HG02852 (cell line): ENCODE measurements at regions not wholly inside any gene's neighbourhood (a gene's known extent, or its start where the extent isn't known, plus 50 kb on each side); places are given as distances from the start of the nearest gene placed in this dataset.
"Not testable (repeated sequence)": the region's sequence is repeated elsewhere in the genome, so short reads cannot be mapped to it uniquely, and the experiment has no call there.

Source experiments
- ATAC-seq: cut with Tn5 transposase; IDR thresholded peaks from one replicate; pipeline ENCODE4 v1.9.1; 2021; ENCODE audit warnings: mild to moderate bottlenecking, moderate library complexity; ENCODE audit not compliant: unreplicated experiment

DNA sequence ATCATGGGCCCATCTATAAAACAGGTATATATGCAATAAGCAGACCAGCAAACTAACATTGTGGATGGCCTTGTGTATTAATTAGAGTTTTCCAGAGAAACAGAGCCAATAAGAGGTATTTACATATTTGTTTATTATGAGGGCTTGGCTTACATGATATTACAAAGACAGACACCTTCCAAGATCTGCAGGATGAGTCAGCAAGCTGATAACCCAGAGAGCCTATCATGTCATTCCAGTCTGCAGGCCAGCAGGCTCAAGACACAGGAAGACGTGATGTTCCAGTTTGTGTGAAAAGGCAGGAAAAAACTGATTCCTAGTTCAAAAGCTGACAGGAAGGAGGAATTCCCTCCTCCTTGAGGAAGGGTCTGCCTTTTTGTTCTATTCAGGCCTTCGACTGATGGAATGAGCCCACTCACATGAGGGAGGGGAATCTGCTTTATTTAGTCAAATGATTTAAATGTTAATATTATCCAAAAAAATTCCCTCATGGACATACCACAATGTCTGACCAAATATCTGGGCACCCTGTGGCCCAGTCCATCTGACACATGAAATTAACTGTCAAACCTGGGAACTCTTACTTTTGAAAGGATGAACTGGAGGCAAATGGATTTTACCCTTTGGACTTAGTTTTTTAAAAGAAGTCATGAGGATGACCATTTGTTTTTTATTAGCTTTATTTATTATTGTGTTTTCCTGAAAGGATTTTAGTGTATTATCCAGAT, 161.2 kb upstream of the CHD1 start:
- no peak for ATAC-seq

DNA sequence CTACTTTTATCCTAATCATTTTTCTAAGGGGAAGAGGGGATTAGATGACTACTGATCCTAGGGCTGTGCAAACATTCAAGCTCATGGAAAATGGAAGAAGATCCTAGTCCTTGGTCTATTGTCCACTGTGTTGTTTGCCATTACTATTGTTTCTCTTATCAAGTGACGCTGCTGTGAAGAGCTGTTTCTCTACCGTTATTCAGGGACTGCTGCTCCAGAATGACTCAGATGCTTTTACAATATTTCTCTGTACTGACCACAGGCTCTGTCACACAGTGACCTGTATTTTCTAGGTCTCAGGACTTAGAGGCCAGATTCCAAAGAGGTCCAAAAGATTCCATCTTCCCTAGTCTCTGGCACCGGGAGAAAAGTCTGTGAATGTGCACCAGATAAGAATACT, 159.5 kb upstream of the CHD1 start:
- ATAC-seq: no peak

DNA sequence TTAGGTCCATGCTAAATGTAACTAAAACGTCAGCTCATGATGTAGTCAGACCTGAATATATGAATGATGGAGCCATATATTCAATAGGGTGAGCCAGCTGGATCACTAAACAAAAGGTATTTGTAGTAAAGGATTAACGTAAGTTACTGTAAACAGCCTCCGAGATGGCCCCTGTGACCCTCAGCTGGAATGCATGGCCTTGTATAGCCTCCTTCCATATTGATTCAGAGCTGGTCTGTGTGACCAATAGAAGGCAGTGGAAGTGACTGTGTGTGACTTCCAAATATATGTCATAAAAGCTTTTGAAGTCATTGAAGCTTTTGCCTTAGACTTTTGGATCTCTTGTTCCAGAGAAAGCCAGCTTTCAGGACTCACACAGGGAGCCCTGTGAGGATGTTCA, 154.4 kb upstream of the CHD1 start:
- ATAC-seq: no peak

DNA sequence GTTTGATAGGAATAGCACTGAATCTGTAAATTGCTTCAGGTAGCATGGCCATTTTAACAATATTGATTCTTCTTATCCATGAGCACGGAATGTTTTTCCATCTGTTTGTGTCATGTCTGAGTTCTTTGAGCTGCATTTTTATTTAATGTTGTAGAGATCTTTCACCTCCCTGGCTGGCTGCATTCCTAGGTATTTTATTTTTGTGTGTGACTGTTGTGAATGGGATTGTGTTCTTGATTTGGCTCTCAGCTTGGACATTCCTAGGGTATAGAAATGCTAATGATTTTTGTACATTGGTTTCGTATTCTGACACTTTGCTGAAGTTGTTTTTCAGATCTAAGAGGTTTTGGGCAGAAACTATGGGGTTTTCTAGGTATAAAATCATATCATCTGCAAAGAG, 152.9 kb upstream of the CHD1 start:
- no peak for ATAC-seq

DNA sequence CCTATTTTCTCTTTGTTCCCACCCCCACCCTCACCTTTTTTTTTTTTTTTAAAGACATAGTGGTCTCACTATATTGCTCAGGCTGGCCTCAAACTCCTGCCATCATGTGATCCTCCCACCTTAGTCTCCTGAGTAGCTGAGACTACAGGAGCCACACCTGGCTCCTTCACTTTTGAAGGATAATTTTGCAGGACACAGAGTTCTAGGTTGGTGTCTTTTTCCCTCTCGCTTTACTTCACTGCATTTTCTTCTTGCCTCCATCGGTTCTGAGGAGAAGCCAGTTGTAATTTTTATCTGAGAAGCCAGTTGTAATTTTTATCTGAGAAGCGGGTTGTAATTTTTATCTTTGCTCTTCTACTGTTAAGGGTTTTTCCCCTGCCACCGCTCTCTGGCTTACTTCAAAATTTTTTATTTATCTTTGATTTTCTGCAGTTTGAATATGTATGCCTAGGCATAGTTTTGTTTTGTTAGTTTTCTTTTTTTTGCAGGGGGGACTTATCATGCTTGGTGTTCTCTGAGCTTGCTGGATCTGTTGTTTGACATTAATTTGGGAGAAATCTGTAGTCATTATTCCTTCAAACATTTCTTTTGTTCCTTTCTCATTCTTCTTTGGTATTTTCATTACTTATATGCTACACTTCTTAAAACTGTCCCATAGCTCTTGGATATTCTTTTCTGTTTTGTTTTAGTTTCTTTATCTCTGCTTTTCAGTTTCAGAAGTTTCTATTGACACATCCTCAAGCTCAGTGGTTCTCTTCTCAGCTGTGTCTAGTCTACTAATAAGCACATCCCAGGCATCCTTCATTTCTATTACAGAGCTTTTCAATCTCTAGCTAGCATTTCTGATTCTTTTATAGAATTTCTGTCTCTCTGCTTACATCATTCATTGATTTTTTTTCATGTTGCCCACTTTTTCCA, 148.2 kb upstream of the CHD1 start:
- peak; percentile 80 for ATAC-seq

DNA sequence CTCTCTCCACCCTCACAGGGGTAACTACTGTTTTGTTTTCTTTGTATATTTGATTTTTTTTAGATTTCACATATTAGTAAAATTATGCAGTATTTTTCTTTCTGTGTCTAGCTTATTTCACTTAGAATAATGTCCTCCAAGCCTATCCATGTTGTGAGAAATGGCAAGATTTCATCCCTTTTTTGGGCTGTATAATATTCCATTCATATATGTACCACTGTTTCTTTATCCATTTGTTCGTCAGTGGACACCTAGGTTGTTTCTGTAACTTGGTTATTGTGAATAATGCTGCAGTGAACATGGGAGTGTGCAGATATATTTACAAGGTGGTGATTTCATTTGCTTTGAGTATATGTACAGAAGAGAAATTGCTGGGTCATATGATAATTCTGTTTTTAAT, 144.0 kb upstream of the CHD1 start:
- ATAC-seq: no peak

DNA sequence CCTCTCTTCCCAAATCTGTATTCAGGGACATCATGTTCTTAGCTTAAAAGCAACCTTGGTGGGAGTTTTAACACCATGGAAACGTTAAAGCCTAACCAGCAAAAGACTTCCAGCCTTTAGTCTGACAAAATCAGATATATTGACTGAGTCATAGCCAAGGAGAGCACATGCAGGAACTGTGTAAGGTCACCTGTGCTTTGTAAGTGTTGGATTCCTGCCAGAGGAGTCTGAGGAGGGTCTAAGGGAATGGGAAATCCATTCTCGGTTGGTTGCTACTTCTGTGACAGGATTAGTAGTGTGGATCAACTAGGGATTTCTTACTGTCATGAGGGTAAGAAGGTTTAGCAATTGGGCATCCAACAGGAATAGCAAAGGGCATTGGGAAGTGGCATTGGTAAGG, 142.0 kb upstream of the CHD1 start:
- no peak for ATAC-seq

DNA sequence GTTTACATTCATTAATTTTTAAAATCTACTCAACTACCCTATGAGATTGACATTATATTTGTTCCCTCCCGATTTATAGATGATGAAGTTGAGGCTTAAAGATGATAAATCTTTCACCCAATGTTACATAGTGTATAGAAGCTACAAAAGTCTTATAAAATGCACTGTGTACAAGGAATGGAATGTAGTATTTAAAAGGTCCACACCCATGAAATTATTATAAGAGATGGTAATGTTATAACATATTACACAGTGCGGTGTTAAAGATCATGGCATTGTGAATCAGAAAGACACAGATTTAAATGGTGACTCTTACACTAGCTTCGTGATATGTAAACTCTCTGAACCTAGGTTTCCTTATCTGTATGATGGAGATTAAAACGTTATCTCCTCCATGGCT, 141.6 kb upstream of the CHD1 start:
- no peak for ATAC-seq

DNA sequence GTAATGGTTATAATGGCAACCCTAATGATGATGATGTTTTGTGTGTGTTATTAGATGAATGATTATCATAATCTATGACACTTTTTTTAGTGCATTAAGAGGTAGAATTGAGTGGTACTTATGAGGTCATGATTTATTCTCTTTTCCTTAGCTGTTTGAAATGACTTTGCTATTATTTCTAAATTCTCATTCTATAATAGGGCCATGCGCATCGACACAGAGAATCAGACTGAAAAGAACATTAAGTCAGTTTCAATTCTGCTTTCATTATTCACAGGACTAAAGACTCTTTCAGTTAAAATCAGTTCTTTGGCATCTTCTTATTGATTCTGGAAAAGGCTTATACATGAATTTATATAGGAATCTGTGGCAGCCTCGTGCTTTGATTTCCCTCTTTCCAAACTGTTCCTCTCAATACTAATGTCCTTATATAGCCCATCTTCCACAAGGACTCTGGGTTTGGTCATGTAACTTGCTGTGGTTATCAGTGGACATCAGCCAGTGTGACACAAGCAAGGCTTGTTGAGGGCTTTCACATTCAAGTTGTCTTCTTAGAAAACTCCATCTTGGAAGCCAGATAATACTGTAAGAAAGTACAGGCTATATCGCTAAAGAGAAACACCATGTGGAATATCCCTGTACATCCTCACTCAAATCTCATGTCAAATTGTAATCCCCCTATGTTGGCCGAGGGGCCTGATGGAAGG, 140.3 kb upstream of the CHD1 start:
- peak; percentile 86 for ATAC-seq

DNA sequence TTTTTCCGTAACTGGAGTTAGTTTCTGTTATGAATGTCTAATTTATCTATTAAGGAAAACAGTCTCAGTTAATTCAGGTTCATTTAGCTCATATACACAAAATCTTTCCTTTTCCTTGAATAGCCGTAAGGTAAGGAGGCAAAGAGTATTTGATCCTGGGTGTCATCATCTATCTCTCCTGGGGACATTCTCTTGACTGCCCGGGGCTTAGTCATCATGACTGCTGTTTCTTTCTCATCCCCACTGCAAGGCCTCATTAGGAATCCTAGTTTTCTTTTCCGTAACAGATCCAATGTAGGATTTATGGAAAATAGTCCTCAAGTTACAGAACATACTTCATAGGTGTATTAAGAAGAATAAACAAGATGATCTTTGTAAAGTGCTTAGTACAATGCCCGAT, 134.9 kb upstream of the CHD1 start:
- no peak for ATAC-seq

DNA sequence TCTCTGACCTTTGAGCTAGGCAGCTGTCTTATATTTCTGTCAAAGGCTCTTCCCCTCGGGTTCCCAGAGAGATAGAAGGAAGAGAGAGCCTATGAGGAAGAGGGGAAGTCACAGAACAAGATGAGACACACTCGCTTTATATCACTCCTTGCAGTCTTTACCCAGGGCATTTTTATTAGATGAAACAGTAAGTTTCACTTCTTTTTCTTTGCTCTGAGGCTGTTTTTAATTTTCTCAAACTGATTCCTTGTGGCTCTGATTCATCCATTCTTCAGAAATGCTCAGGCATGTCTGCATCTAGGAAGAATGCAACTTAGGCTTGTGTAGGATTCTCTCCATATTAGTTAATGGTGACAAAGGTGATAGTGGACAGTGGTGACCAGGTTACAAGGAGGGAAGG, 132.9 kb upstream of the CHD1 start:
- ATAC-seq: no peak

DNA sequence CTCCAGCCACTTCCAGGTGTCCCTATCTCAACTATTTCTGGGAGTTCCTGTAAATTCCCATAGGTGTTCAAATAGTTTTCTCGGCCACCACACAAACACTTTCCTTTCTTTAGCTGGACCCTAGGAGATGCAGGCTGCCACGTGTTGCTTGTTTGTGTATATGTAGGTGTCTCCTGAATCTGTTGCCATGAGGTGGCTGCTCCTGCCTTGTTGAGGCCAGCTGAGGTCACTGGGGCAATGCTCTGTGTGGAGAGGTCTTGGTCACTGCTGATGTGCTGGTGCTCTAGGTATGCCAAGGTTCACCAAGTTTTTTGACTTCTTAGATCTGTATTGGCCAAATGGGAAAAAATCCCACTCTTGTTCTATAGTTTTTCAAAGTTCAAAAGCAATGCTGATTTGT, 132.5 kb upstream of the CHD1 start:
- no peak for ATAC-seq

DNA sequence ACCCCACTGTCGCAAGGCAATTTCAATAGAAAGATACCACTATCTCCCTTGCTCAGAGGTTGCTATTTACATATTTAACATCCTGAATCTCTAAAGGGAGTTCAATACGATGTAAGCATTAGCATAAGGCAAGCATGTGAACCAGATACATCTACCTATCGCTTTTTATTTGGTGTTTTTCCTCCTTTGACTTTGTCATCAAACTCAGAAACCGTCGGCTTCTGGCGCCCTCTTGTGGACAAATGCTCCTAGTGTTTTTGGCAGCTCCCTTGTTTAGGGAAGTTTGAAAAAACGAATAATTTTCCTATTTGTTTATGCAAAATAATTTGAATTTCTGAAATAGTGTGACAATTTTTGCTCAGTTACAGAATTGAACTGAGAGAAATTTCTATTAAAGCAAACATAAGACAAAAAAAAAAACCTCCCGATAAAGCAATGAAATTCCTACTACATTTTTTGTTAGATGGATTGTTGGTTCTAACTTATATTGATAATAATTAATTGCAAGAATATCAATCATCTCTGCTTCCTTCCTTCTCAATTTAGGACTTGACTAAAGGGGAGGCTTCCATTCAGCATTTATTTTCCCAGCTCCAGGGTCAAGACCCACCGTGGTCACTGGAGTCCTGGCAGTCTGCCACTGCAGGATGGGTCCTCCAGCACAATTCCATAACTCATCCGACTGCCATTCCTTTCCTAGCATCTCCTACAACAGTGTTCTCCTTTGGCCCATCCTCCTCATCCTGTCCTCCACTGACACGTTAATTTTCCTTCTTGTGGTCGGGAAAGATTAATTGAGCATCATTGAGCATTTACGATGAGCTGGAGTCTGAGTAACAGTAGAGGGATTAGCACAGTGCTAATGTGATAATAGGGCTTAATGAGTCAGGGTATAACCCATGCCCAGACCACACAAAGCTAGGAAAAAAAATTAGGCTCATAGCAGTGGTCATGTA, 131.8 kb upstream of the CHD1 start:
- peak; percentile 56 for ATAC-seq

DNA sequence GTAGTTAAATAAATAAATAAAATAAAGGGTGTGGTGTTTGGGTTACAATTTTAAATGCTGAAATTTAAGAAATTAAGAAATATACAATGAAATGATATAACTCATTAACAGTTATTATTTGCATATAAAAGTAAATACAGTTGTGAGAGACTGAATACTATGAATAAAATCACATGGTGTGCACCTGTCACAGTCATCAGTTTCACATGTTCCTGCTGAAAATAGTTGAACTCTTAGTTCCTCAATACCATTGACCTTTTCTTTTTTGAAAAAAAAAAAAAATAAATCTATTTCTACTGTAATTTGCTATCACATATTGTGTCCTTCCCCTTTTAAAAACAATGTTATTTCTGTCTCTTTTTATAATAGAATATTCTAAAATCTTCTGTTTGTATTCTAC, 130.9 kb upstream of the CHD1 start:
- ATAC-seq: no peak

DNA sequence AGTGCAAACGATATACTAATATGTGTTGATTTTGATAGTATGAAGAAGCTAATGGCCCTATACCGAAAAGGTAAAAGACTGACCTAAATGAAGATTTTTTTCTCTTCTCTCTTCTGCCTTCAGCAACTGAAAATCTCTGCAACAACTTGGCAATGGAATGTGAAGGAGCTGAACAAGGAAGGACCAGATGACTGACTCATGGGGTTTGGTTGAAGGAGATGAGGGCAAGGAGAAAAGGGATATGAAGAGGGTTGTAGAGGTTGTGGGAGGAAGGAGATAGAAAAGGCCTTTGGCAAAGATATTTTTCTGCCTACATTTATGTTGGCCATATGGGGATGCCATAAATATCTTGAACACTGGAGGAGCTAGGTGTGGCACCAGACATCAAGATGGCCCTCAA, 129.7 kb upstream of the CHD1 start:
- no peak for ATAC-seq

DNA sequence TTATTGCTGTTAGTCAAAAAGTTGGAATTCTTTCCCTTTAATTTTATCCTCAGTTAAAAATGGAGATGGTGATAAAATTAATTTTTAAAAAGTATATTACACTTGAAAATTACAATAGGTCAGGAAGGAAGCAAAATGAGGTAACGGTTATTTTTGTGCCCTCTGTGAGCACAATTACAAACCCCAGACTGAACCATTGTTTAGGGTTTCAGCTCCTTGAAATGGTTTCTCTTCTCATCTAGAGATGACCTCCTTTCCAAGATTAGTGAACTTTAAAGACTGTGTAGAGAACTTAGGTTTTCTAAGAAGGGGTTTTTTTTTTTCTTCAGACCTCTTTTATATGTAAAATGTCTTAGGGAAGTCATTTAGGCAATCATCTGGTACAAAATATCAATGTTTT, 126.2 kb upstream of the CHD1 start:
- peak; percentile 72 for ATAC-seq

DNA sequence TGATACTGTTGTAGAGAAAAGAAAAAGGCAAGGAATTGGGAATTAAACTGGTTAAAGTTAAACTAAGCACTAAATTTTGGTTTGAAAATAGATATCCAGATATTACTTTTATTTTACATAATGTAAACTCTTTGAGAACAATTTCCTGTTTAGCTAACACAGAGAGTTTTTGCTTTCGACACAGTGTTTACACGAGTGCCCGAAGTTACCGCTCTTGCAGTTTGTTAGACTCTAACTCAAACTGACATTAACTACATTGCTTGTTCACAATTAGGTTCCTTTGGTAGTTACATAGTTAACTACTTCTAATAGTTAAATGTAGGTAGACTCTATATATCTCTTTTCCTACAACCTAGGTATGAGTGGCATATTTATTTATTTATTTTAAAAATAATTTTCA, 117.1 kb upstream of the CHD1 start:
- no peak for ATAC-seq

DNA sequence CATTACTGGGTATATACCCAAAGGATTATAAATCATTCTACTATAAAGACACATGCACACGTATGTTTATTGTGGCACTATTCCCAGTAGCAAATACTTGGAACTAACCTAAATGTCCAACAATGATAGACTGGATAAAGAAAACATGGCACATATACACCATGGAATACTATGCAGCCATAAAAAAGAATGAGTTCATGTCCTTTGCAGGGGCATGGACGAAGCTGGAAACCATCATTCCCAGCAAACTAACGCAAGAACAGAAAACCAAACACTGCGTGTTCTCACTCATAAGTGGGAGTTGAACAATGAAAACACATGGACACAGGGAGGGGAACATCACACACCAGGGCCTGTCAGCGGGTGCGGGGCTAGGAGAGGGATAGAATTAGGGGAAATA, 114.5 kb upstream of the CHD1 start:
- ATAC-seq: not testable (repeated sequence)

DNA sequence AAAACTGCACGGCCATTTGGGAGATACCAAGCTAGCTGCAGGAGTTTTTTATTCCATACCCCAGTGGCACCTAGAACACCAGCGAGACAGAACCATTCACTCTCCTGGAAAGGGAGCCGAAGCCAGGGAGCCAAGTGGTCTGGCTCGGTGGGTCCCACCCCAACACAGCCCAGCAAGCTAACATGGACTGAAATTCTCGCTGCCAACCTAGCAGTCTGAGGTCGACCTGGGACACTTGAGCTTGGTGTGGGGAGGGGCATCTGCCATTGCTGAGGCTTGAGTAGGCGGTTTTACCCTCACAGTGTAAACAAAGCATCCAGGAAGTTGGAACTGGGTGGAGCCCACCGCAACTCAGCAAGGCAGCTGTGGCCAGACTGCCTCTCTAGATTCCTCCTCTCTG, 108.9 kb upstream of the CHD1 start:
- no peak for ATAC-seq

DNA sequence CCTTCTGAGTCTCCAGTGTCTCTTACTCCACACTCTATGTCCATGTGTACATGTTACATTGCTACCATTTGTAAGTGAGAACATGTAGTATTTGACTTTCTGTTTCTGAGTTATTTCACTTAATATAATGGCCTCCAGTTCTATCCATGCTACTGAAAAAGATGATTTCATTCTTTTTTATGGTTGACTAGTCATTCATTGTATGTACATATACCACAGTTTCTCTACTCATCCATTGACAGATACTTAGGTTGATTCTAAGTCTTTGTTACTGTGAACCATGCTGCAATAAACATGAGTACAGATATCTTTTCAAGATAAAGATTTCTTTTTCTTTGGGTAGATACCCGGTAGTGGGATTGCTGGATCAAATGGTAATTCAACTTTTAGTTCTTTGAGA, 107.1 kb upstream of the CHD1 start:
- no peak for ATAC-seq

DNA sequence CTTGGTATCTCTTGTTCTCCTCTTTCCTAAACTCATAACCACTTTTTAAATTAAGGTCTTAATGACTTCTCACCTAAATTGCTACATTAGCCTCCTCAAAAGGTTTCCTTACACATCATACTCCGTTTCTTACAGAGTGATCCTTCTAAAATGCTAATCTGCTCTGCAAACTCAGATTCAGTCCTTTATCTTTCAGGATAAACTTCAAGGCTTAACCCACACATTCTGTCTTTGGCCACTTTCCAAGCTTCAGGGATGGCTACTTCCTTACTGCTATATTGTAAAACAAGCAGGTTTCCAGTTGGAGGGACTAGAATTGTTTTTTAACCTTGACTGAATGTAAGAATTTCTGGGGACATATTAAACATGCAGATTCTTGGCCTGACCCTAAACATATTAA, 105.5 kb upstream of the CHD1 start:
- no peak for ATAC-seq
